WTC11 (cell line): ENCODE measurements at regions not wholly inside any gene's neighbourhood (a gene's known extent, or its start where the extent isn't known, plus 50 kb on each side); places are given as distances from the start of the nearest gene placed in this dataset.

Experiments used
- ATAC-seq: fragments of 200-7000 bp; cut with Tn5 transposase; 2 replicates; pipeline ENCODE4 v1.10.0; 2021; ENCODE audit warnings: mild to moderate bottlenecking, moderate library complexity
- CTCF ChIA-PET: fragments of 300-600 bp; sonication (Branson Sonifier 250); formaldehyde crosslinking; loops from one replicate; lab custom pipeline; 2021; ENCODE audit warnings: antibody characterized with exemption; lab: Charles Lee
- POLR2A ChIA-PET: fragments of 350-600 bp; sonication (Branson Sonifier 250); formaldehyde crosslinking; loops from one replicate; lab custom pipeline; 2021; ENCODE audit warnings: antibody characterized with exemption; lab: Charles Lee
- DNase-seq: peaks from one replicate; pipeline ENCODE4 v3.0.0; 2021; ENCODE audit warnings: low spot score
- H3K27ac Mint-ChIP-seq: 2 replicates; pipeline ENCODE4 v1.8.0; 2021; ENCODE audit warnings: mixed read lengths
- H3K27me3 Mint-ChIP-seq: 2 replicates; pipeline ENCODE4 v1.8.0; 2021; ENCODE audit warnings: low read depth, mild to moderate bottlenecking, moderate library complexity, mixed read lengths
- H3K36me3 Mint-ChIP-seq: 2 replicates; pipeline ENCODE4 v1.8.0; 2021; ENCODE audit warnings: mixed read lengths
- H3K4me1 Mint-ChIP-seq: 2 replicates; pipeline ENCODE4 v1.8.0; 2022; ENCODE audit warnings: mixed read lengths
- H3K4me3 Mint-ChIP-seq: 2 replicates; pipeline ENCODE4 v1.8.0; 2021; ENCODE audit warnings: mild to moderate bottlenecking, moderate library complexity, mixed read lengths
- H3K9me3 Mint-ChIP-seq: 2 replicates; pipeline ENCODE4 v1.8.0; 2021; ENCODE audit warnings: mixed read lengths
- ATF1 ChIP-seq: sonication (generic); formaldehyde crosslinking; IDR thresholded peaks from 2 replicates; pipeline ENCODE4 v1.8.1; 2023; ENCODE audit warnings: mild to moderate bottlenecking, moderate library complexity, missing genetic modification reagents
- CBFB ChIP-seq: sonication (generic); formaldehyde crosslinking; IDR thresholded peaks from 2 replicates; pipeline ENCODE4 v1.8.1; 2022; ENCODE audit warnings: mild to moderate bottlenecking, low read depth, missing genetic modification reagents
- FOXP4 ChIP-seq: sonication (generic); formaldehyde crosslinking; IDR thresholded peaks from 2 replicates; pipeline ENCODE4 v1.8.0; 2022; ENCODE audit warnings: mild to moderate bottlenecking, missing genetic modification reagents
- GABPB1 ChIP-seq: sonication (generic); formaldehyde crosslinking; IDR thresholded peaks from 2 replicates; pipeline ENCODE4 v1.8.1; 2023; ENCODE audit warnings: mild to moderate bottlenecking, missing genetic modification reagents
- OVOL2 ChIP-seq: fragments of 250-450 bp; sonication (Bioruptor Pico); IDR thresholded peaks from 2 replicates; pipeline ENCODE4 v1.9.0; 2021; ENCODE audit warnings: mild to moderate bottlenecking, borderline replicate concordance
- TEAD1 ChIP-seq: sonication (generic); formaldehyde crosslinking; IDR thresholded peaks from 2 replicates; pipeline ENCODE4 v1.8.0; 2022; ENCODE audit warnings: mild to moderate bottlenecking, missing genetic modification reagents
- USF2 ChIP-seq: sonication (generic); formaldehyde crosslinking; IDR thresholded peaks from 2 replicates; pipeline ENCODE4 v1.8.1; 2023; ENCODE audit warnings: mild to moderate bottlenecking, missing genetic modification reagents, moderate library complexity
- ZNF138 ChIP-seq: sonication (generic); formaldehyde crosslinking; conservative IDR thresholded peaks from 2 replicates; pipeline ENCODE4 v1.8.1; 2022; ENCODE audit warnings: mild to moderate bottlenecking, moderate library complexity, missing genetic modification reagents
- ZNF219 ChIP-seq: sonication (generic); formaldehyde crosslinking; IDR thresholded peaks from 2 replicates; pipeline ENCODE4 v1.8.0; 2023; ENCODE audit warnings: missing genetic modification reagents, mild to moderate bottlenecking, borderline replicate concordance
- ZNF423 ChIP-seq: fragments of 250-450 bp; sonication (Bioruptor Pico); IDR thresholded peaks from 2 replicates; pipeline ENCODE4 v2.1.2; 2022; ENCODE audit warnings: mild to moderate bottlenecking, moderate library complexity
- TF ChIP-seq, protein P1 (sequence below): sonication (generic); formaldehyde crosslinking; IDR thresholded peaks from 2 replicates; pipeline ENCODE4 v1.8.0; 2023; ENCODE audit warnings: missing genetic modification reagents, mild to moderate bottlenecking, borderline replicate concordance
- TF ChIP-seq, protein P2 (sequence below): sonication (generic); formaldehyde crosslinking; IDR thresholded peaks from 2 replicates; pipeline ENCODE4 v1.8.1; 2022; ENCODE audit warnings: mild to moderate bottlenecking, missing genetic modification reagents, moderate library complexity, borderline replicate concordance

DNA sequence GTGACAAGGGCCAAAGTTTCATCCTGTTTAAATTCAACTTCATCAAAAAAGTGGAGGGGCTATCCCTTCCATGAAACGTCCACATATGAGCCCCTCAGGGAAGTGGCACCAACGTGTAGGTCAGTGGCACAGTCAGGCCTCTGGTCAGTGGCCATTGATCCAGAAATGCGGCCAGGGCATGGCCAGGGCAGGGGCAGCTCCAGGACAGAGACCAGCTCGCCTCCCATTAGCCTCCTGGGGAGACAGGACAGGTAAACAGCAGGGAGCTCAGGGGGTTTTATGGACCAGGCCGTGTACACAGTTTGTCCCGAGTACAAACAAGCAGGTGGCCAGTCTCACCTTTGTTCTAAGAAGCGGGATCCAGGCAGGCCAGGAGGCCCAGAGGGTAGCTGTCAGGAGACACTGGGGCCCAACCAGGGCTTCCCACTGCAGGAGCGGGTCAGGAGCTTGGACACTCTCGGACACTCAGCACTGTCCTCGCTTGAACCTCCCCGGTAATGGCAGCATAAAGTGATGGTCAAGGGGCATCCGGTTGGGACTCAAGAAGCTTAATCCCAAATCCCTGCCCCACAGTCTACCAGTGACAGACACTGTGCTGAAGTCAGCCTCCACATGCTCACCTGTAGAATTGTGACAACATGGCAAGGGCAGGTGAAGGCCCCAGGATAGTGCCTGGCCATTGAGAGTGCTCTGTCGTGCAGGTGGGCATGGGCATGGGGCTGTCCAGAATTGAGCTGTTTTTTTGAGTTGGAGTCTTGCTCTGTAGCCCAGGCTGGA, 144.1 kb upstream of the ERRFI1 start:
- ChIA-PET POLR2A (interaction anchor here (0.6 kb wide), 1 partner anchor 50 kb away, joined by 3 read pairs; no protein-coding TSS in a partner anchor), CTCF (no interaction called here)
- no peaks in the 10 kb centered on the region for H3K36me3 Mint-ChIP-seq
- peaks cover 43% of the 10 kb centered on the region for H3K4me1 Mint-ChIP-seq
- TF ChIP-seq ATF1 (CRISPR knock-in tag): no peak
- peak; percentile 57; the same call in 1 of the 2 replicates for TF ChIP-seq GABPB1 (CRISPR knock-in tag)
- TF ChIP-seq ZNF423 (CRISPR knock-in tag): peak; percentile 64; the same call in 1 of the 2 replicates
- no peaks in the 10 kb centered on the region for H3K27me3 Mint-ChIP-seq
- no peak overlapping the region for H3K4me3 Mint-ChIP-seq
- H3K9me3 Mint-ChIP-seq: no peaks in the 10 kb centered on the region
- peak overlapping the region; percentile 91 for H3K27ac Mint-ChIP-seq
- ATAC-seq (no peak), DNase-seq (no peak)

- H3K4me1 Mint-ChIP-seq: peaks cover 43% of the 10 kb centered on the region
- H3K9me3 Mint-ChIP-seq: no peaks in the 10 kb centered on the region
- CTCF ChIA-PET: interaction anchor here (1.6 kb wide), 1 partner anchor 145 kb away, joined by 4 read pairs; no protein-coding TSS in a partner anchor
- H3K4me3 Mint-ChIP-seq: no peak overlapping the region
- no peak for ATAC-seq
- H3K27ac Mint-ChIP-seq: peak overlapping the region; percentile 59; the same call in 1 of the 2 replicates
- no peak for DNase-seq
- no peak for TF ChIP-seq OVOL2
- peak; percentile 72 for TF ChIP-seq USF2 (CRISPR knock-in tag)
- no peak for TF ChIP-seq ZNF219 (CRISPR knock-in tag)
- TF ChIP-seq TEAD1 (CRISPR knock-in tag): no peak
- POLR2A ChIA-PET: interaction anchor here (0.6 kb wide), 1 partner anchor 49 kb away, joined by 3 read pairs; no protein-coding TSS in a partner anchor
- H3K27me3 Mint-ChIP-seq: no peaks in the 10 kb centered on the region
- no peaks in the 10 kb centered on the region for H3K36me3 Mint-ChIP-seq
Measured at GRCh38 chr1:8169364-8170058, 143.4 kb upstream of the ERRFI1 start.

GRCh38 chr1:8167936-8168335, 141.8 kb upstream of the ERRFI1 start:
- ATAC-seq: no peak
- no peak overlapping the region for H3K4me3 Mint-ChIP-seq
- TF ChIP-seq, protein P1, sequence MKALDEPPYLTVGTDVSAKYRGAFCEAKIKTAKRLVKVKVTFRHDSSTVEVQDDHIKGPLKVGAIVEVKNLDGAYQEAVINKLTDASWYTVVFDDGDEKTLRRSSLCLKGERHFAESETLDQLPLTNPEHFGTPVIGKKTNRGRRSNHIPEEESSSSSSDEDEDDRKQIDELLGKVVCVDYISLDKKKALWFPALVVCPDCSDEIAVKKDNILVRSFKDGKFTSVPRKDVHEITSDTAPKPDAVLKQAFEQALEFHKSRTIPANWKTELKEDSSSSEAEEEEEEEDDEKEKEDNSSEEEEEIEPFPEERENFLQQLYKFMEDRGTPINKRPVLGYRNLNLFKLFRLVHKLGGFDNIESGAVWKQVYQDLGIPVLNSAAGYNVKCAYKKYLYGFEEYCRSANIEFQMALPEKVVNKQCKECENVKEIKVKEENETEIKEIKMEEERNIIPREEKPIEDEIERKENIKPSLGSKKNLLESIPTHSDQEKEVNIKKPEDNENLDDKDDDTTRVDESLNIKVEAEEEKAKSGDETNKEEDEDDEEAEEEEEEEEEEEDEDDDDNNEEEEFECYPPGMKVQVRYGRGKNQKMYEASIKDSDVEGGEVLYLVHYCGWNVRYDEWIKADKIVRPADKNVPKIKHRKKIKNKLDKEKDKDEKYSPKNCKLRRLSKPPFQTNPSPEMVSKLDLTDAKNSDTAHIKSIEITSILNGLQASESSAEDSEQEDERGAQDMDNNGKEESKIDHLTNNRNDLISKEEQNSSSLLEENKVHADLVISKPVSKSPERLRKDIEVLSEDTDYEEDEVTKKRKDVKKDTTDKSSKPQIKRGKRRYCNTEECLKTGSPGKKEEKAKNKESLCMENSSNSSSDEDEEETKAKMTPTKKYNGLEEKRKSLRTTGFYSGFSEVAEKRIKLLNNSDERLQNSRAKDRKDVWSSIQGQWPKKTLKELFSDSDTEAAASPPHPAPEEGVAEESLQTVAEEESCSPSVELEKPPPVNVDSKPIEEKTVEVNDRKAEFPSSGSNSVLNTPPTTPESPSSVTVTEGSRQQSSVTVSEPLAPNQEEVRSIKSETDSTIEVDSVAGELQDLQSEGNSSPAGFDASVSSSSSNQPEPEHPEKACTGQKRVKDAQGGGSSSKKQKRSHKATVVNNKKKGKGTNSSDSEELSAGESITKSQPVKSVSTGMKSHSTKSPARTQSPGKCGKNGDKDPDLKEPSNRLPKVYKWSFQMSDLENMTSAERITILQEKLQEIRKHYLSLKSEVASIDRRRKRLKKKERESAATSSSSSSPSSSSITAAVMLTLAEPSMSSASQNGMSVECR (CRISPR knock-in tag): no peak
- TF ChIP-seq ZNF138 (CRISPR knock-in tag): no peak
- TF ChIP-seq CBFB (CRISPR knock-in tag): no peak
- peak; percentile 22; the same call in 1 of the 2 replicates for TF ChIP-seq FOXP4 (CRISPR knock-in tag)
- TF ChIP-seq, protein P2, sequence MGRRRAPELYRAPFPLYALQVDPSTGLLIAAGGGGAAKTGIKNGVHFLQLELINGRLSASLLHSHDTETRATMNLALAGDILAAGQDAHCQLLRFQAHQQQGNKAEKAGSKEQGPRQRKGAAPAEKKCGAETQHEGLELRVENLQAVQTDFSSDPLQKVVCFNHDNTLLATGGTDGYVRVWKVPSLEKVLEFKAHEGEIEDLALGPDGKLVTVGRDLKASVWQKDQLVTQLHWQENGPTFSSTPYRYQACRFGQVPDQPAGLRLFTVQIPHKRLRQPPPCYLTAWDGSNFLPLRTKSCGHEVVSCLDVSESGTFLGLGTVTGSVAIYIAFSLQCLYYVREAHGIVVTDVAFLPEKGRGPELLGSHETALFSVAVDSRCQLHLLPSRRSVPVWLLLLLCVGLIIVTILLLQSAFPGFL: no peak
- TF ChIP-seq TEAD1 (CRISPR knock-in tag): peak; percentile 28; the same call in 1 of the 2 replicates
- TF ChIP-seq, all 79 proteins: peak for 2
- ChIA-PET POLR2A (no interaction called here), CTCF (interaction anchor here (1.6 to 3.3 kb wide), 3 partner anchors 146 to 153 kb away, joined by 4 to 41 read pairs (median 30); no protein-coding TSS in a partner anchor)
- peaks cover 46% of the 10 kb centered on the region for H3K4me1 Mint-ChIP-seq
- H3K36me3 Mint-ChIP-seq: no peaks in the 10 kb centered on the region
- no peaks in the 10 kb centered on the region for H3K9me3 Mint-ChIP-seq
- H3K27me3 Mint-ChIP-seq: no peaks in the 10 kb centered on the region
- peak overlapping the region; percentile 97 for H3K27ac Mint-ChIP-seq
- no peak for DNase-seq
